ENCODE measurements at regions not wholly inside any gene's neighbourhood (a gene's known extent, or its start where the extent isn't known, plus 50 kb on each side); places are given as distances from the start of the nearest gene placed in this dataset.

- TF ChIP-seq CTCF (IDR thresholded peaks at IDR 0.05): no peak
- no peaks in the 10 kb centered on the region for H3K9me3 Mint-ChIP-seq (ENCODE audit: unreplicated experiment)
- DNase-seq (ENCODE audit: extremely low spot score, unreplicated experiment): no peak
- H3K4me1 Mint-ChIP-seq (ENCODE audit: unreplicated experiment): peaks cover 13% of the 10 kb centered on the region
- no peaks in the 10 kb centered on the region for H3K36me3 Mint-ChIP-seq (ENCODE audit: unreplicated experiment)
- H3K4me3 Mint-ChIP-seq (ENCODE audit: unreplicated experiment): no peak overlapping the region
- no peak overlapping the region for H3K27ac Mint-ChIP-seq (ENCODE audit: unreplicated experiment)
- peaks cover 33% of the 10 kb centered on the region for H3K27me3 Mint-ChIP-seq (ENCODE audit: unreplicated experiment)
Observed at GRCh38 chr18:6561420-6561861, 146.7 kb upstream of the L3MBTL4 start.

- H3K4me1 Mint-ChIP-seq (ENCODE audit: unreplicated experiment): peaks cover 13% of the 10 kb centered on the region
- DNase-seq (ENCODE audit: extremely low spot score, unreplicated experiment): no peak
- no peak for TF ChIP-seq CTCF (IDR thresholded peaks at IDR 0.05)
Observed at GRCh38 chr18:6561862-6562291, 147.2 kb upstream of the L3MBTL4 start.

GRCh38 chr18:6563896-6564295, 149.2 kb upstream of the L3MBTL4 start:
- Mint-ChIP-seq H3K9me3 (ENCODE audit: unreplicated experiment) (no peaks in the 10 kb centered on the region), H3K27me3 (ENCODE audit: unreplicated experiment) (peaks cover 36% of the 10 kb centered on the region), H3K27ac (ENCODE audit: unreplicated experiment) (no peak overlapping the region), H3K36me3 (ENCODE audit: unreplicated experiment) (no peaks in the 10 kb centered on the region), H3K4me3 (ENCODE audit: unreplicated experiment) (no peak overlapping the region), H3K4me1 (ENCODE audit: unreplicated experiment) (no peaks in the 10 kb centered on the region)
- DNase-seq (ENCODE audit: extremely low spot score, unreplicated experiment): no peak
- TF ChIP-seq CTCF (IDR thresholded peaks at IDR 0.05): no peak

More at GRCh38 chr18:6561862-6562291, 147.2 kb upstream of the L3MBTL4 start:
- Mint-ChIP-seq H3K27ac (ENCODE audit: unreplicated experiment) (no peak overlapping the region), H3K4me3 (ENCODE audit: unreplicated experiment) (no peak overlapping the region), H3K27me3 (ENCODE audit: unreplicated experiment) (peaks cover 33% of the 10 kb centered on the region), H3K9me3 (ENCODE audit: unreplicated experiment) (no peaks in the 10 kb centered on the region), H3K36me3 (ENCODE audit: unreplicated experiment) (no peaks in the 10 kb centered on the region)

- DNase-seq (ENCODE audit: extremely low spot score, unreplicated experiment): no peak
- Mint-ChIP-seq H3K9me3 (ENCODE audit: unreplicated experiment) (no peaks in the 10 kb centered on the region), H3K27me3 (ENCODE audit: unreplicated experiment) (peaks cover 36% of the 10 kb centered on the region), H3K4me1 (ENCODE audit: unreplicated experiment) (no peaks in the 10 kb centered on the region), H3K36me3 (ENCODE audit: unreplicated experiment) (no peaks in the 10 kb centered on the region), H3K4me3 (ENCODE audit: unreplicated experiment) (no peak overlapping the region), H3K27ac (ENCODE audit: unreplicated experiment) (no peak overlapping the region)
- no peak for TF ChIP-seq CTCF (IDR thresholded peaks at IDR 0.05)
Observed at GRCh38 chr18:6564950-6565814, 150.5 kb upstream of the L3MBTL4 start.

GRCh38 chr18:6565815-6566081, 151.0 kb upstream of the L3MBTL4 start:
- H3K9me3 Mint-ChIP-seq (ENCODE audit: unreplicated experiment): no peaks in the 10 kb centered on the region
- no peak overlapping the region for H3K4me3 Mint-ChIP-seq (ENCODE audit: unreplicated experiment)
- H3K4me1 Mint-ChIP-seq (ENCODE audit: unreplicated experiment): no peaks in the 10 kb centered on the region
- no peak for DNase-seq (ENCODE audit: extremely low spot score, unreplicated experiment)
- TF ChIP-seq CTCF (IDR thresholded peaks at IDR 0.05): no peak
- peaks cover 35% of the 10 kb centered on the region for H3K27me3 Mint-ChIP-seq (ENCODE audit: unreplicated experiment)
- no peak overlapping the region for H3K27ac Mint-ChIP-seq (ENCODE audit: unreplicated experiment)
- no peaks in the 10 kb centered on the region for H3K36me3 Mint-ChIP-seq (ENCODE audit: unreplicated experiment)
